DMS153 treated with DMSO at 0.1 percent for 48 hours (cell line): ENCODE measurements at regions not wholly inside any gene's neighbourhood (a gene's known extent, or its start where the extent isn't known, plus 50 kb on each side); places are given as distances from the start of the nearest gene placed in this dataset.
"Not testable (repeated sequence)": the region's sequence is repeated elsewhere in the genome, so short reads cannot be mapped to it uniquely, and the experiment has no call there.

ENCODE experiments used
- DNase-seq: peaks from one replicate; lab custom pipeline; 2025; ENCODE audit not compliant: unreplicated experiment; lab: John Stamatoyannopoulos, UW

DNA sequence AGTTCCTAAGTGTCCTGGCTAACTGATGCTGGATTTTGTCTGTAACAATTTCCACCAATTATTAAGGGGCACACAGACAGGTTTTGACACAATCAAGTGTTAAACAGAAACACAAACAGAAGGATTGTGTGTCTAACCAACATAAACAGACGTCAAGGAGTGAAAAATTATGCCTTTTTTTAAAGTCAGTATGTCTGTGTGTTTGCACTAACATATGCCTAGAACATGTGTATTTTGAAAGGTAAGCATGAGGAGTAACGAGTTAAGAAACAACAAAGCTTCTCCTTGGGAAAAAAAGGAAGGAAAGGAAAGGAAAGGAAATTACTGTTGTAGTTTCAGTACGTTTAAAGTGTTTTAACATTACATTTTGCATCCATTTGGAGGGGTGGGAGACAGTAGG is 466.3 kb upstream of the ID4 start:
- DNase-seq, result no peak

DNA sequence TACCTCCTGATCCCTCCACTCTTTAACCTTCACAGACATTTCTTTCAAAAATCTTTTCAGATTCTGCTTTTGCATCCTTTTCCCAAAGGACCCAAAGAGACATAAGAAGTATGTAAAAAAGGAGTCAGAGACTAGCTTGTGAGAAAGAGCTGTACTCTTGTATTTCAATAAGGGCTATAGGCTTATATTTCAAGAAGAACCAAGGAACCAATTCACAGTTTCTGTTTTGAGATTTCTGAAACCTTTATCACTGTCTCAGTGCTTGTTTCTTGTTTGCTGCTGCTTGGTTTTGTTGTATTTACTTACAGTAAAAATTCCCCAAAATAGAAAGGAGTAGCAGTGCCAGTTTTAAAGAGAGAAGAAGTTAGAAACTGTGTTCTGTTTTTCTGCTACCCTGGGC is 461.6 kb upstream of the ID4 start:
- DNase-seq, result no peak

DNA sequence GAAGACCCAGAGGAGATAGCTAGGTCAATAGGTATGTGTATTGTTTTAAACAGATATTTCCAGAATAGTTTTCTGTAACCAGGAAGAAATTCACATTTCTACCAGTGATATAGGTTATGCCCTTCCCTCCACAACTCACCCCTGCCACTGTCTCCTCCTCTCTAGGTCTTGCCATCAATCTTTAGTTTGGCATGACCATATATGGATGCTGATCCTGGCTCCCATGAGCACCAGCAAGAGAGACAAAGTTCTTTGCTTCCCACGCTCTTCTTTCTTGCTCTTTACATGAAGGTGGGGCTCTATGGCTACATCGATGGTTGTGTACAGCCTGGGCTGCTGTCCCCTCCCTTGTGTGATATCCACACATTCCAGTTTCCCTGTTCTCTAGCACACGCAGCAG is 459.4 kb upstream of the ID4 start:
- DNase-seq, result no peak

DNA sequence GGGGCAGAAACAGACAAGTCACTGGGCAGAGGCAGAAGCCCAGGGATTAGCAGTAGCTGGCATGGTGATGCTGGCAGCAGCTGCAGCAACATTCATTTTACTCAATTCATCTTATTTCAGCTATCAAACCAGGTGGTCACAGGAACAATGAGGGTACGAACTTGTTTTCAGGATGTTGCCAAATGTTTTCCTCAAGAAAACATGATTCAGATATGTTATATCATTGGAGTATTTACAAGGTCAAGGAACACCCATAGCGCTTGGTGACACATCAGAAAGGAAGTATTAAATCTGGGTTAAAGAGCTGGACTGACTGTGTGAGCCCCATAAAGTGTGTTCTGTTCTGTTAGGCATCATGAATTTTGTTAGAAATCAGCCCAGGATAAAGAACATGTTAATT is 456.9 kb upstream of the ID4 start:
- DNase-seq, result no peak

DNA sequence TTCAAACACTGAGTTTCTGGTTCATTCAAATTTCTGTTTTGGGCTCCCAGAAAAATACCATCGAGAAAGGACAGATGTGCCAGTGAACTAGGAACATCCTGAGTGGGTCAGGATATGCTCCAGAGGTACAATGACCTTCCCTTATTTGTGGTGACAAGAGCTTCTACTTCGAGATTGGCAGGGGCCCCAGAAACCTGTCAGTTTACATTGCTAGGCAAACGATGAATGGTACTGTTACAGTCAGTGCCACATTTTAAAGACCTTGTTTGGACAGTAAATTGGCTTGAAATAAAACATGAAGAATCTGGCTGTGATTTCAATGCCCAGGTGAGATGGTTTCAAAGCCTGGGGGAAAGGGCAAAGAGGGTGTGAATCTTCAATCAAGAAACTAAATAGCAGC is 454.5 kb upstream of the ID4 start:
- DNase-seq, result peak; percentile 61

DNA sequence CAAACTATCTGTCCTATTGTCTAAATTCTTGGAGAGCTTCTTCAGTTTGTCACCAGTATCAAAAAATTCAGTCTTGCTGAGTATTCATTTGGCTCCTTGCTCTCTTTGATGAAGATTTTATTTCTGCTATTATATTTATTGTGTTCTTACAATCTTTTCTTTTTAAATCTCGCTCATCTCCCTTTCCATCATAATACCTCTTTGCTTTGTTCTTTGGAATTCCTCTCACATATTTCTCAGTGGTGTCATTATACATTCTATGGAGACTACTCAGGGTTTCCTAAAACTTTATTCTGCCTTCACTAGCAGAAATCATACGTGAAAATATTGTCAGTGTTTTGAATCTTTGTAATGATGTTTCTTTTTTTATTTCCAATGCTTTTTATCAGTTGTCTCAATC is 445.2 kb upstream of the ID4 start:
- no peak for DNase-seq

DNA sequence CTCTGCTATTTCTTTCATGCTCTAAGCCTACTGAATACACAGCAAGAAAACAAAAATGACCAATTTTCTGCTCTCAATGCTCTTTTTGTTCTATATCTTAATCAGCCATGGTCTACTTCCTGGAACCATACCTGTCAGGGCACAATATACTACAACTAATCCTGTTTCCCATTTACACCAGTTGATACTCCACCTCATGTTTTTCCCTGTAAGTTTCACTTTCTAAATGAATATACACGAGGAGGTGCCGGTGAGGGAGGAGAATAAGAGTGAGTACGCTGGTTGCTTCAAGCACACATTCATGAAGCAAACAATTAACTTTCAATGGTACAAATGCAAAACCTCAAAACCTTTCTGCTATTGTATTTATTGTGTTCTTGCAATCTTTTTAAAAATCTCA is 443.1 kb upstream of the ID4 start:
- DNase-seq, result no peak

DNA sequence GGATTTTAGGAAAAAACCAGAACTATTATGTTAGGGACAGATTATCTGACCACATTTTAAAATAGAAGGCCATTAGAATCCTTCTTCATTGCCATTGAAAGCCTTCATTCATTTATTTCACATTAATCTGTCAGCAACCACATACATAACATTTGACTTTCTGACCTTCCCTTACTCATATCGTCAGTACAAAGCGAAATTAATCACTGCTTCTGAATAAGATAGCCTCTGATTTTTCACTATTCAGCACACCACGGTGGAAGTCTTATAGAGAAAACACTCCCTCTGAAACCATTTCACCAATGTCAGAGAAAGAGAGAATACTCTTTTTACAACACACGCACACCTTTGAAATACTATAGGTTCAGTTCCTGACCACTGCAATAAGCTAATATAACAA is 442.5 kb upstream of the ID4 start:
- DNase-seq, result no peak

DNA sequence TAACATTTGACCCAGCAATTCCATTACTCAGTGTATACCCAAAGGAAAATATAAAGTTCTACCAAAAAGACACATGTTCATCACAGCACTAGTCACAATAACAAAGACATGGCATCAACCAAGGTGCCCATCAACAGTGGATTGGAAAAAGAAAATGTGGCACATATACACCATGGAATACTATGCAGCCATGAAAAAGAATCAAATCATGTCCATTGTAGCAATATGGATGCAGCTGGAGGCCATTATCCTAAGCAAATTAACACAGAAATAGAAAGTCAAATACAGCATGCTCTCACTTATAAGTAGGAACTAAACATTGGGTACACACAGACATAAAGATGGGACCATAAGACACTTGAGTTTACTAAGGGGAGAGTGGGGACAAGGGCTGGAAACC is 441.9 kb upstream of the ID4 start:
- no peak for DNase-seq

DNA sequence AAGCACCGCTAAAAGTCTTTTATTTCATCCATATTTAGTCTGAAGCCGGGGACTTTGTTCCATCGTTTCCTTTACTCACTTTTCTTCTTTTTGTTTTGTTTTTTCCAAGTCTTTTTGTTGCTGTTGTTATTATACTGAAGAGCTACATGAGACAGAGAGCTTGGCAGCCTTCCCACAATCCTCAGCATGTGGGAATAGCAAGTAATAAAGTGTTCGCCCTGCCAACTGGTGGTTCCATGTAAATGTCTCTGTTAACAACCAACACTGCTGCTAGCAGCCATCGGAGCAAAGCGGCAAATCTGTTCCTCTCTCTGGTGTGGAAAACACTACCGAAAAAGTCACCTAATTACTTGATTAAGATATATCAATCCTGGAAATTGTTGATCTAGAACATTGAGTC is 437.8 kb upstream of the ID4 start:
- DNase-seq, result no peak

DNA sequence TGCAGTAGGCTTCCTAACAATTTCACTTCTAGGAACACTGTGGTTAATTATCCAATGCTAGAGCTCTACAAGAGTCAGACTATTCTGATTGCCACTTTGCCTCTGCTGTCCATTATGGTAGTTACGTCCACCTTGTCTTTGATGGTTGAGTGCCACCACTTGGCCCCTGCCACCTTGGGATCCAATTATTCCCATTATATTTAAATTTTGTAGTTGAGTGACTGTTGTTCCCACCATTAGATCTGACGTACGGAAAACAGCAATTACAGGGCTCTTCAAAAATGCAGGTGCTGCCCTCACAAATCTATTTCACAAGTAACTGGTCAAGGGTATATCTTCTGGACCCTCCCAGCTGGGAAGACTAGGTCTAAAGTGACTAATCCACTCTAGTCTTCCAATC is 432.3 kb upstream of the ID4 start:
- not testable (repeated sequence) for DNase-seq

DNA sequence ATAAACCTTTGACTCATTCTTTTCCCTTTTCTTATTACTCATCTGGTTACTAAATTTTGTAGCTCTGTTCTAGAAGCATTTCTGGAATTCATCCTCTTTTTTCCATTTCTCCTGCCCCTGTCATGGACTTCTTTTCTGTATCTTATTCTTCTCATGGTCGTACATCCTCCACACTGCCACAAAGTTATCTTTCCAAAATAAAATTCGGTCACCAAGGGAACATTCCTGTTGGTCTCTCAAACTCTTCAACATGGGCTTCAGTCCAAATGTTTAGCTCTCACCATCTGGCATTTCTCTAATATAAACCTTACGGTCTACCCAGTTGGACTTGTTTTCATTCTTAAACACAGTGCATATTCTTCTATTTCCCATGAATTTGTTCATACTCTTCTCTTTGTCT is 428.8 kb upstream of the ID4 start:
- no peak for DNase-seq

DNA sequence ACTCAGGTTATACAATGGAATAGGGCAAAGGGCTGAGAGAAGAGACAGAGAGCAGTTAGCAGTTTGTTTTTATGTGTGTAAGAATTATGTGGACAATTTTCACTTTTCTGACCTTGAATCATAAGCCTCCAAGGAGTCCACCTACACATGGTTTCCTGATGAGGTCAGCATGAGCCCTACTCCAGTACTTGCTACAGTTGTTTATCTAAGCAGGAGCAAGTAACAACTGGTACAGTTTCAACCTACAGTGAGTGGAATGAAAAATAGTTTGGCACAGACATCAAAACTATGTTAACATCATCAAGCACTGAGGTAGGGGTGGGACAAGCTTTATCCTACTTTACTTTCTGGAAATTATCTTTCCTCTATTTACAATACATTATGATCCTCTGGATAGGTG is 426.7 kb upstream of the ID4 start:
- DNase-seq, result no peak

DNA sequence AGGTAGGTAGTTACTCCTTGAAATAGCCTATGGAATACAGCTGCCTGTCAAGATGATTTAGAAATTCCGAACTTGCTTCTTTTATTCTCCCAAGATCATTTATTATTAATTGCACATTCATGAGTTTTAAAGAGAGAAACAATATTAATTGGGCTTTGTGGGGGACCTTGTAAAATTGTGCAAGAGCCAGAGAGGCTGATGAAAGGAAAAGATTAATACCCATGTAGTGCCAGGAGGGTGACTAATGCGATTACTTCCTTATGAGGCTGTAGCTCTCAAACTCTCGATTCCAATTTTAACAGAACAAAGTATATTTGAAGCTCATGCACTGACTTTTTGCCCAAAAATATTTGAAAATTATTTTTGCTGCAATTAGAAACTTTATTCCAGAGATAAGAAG is 423.8 kb upstream of the ID4 start:
- no peak for DNase-seq

DNA sequence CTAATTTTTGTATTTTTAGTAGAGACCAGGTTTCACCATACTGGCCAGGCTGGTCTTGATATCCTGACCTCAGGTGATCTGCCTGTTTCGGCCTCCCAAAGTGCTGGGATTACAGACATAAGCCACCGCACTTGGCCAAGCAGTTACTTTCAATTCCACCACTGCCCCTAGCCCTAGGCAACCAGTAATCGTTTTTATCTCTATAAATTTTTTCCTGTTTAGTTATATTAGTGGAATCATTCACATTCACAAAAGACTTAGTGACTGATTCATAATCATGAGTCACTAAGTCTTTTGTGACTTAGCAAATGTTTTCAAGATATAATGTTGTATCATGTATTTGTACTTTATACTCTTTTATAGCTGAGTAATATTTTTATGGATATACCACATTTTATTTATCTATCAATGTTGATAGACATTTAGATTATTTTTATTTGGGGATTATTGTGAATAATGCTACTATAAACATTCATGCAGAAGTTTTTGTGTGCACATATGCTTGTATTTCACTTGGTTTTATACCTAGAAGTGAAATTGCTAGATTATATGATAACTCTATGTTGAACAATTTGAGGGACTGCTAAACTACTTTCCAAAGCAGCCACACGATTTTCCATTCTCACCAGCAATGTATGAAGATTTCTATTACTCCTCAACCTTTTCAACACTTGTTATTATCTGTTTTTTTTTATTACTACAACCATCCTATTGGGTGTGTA is 421.4 kb upstream of the ID4 start:
- DNase-seq, result no peak

DNA sequence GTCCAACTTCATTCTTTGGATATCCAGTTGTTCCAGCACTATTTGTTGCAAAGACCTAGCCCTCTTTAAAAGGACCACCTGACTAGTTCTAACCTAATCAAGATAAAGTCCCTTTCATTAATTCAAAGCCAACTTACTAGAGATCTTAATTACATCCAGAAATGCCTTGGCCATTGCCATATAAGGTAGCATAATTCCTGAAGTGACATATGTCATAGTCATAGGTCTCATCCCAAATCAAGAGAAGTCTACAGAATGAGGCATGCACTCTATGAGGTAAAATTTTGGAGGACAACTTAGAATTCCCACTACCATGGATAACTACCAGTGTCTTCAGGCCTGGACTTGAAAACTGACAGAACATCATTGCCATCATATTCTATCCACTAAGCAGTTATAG is 420.4 kb upstream of the ID4 start:
- no peak for DNase-seq

DNA sequence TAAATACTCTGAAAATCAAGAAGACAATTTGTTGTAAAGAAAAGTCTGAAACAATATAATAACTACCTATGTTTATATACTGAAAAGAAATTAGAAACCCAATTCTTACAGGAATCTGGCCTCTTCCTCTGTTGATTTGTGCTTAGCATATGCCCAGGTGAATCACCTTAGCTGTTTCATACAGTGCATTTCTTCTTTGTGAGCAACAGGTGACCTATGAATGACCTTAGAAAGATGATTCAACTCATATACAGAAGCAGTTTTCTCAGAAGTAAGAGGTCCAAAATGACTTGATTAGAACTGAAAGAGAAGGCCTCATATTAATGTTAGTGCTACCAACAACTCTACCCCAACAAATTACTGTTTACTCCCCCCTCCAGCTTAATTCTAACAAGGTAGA is 419.5 kb upstream of the ID4 start:
- DNase-seq, result no peak

DNA sequence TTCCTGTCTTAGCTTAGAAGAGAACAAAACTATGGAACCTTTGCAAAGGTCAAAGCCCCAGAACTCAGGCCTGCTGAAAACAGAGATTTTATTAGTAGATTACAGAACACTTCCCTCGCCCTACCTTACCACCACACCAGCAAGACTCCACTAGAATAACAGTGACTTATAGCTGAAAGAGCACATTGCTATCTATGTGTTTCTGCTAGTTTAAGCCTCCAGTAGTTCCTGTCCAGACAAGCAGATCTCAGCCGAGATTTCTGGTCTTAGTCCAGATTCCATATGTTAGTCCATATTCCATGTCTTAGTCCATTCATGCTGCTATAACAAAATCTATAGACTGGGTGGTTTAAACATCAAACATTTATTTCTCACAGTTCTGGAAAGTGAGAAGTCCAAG is 412.3 kb upstream of the ID4 start:
- no peak for DNase-seq

DNA sequence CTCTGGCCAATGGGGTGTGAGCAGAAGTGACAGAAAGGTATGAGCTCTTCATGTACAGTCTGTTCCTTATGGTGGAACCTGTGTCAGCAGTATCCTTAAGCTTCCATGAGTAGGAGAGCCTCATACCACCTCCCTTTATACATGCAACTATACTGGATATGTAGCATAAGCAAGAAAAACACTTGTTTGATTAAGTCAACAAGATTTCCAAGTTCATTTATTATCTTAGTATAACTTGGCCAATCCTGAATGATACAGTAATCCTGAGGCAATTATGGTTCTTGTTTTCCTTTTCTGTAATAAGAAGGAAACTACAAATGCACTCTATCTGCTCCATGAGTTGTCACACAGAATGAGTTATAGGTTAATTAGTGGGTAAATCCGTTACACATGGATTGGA is 409.6 kb upstream of the ID4 start:
- no peak for DNase-seq

DNA sequence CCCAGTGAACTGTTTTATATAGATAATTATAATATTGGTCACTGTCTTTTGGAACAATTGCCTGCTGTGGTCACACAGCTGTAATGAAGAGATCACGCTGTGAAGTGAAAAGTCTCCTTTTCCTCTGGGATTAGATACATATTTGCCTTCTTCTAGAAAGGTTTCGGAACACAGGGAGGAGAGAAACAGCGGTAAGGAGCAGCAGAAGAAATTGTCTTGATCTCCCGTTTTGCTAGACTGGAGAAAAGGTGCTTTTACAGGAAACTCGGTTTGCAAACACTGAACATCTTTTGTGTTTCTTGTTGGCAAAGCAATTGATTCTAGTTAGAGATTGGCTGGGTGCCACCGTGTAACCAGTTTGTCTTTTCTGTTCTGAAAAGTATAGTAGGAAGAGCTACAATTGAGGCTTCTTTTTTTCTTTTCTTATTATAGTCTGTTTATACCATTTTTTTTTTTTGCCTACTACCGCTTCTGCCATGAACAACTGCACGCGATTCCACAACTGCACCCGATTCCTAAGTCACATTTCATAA is 404.1 kb upstream of the ID4 start:
- DNase-seq, result peak; percentile 32

DNA sequence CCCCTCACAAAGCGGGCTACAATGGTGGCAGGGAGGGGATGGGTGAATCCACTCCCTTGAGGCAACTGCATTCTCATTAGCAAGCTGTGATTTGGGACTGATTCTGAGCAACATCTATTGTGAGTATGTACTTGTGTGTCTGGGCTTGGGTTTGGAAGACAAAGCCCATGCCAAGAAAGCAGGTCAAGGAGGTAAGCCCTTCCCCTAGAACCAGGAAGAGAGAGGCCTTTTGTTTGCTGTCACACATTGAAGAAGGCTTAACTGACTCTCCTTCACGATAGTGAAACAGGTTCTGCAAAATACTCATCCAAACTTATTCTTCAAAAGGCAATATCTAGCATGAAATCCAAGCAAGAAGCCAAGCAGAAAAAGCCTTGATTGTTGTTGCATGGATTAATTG is 403.1 kb upstream of the ID4 start:
- DNase-seq, result no peak

DNA sequence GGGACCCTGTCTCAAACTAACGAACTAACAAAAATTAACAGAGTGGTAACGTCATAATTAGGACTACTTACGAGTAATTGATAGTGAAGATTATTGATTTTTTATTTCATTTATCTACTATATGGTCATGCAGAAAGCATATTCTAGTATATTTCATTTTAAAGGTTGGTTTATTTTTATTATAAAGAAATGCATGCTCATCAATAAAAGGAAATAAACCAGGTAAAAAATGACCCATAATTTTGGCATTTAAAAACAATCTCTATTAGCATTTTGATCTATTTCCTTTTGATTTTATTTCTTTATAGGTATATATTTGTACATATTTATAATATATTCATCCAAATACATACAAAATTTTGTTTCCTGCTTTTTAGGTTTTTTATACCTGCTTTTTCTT is 401.4 kb upstream of the ID4 start:
- DNase-seq, result no peak

DNA sequence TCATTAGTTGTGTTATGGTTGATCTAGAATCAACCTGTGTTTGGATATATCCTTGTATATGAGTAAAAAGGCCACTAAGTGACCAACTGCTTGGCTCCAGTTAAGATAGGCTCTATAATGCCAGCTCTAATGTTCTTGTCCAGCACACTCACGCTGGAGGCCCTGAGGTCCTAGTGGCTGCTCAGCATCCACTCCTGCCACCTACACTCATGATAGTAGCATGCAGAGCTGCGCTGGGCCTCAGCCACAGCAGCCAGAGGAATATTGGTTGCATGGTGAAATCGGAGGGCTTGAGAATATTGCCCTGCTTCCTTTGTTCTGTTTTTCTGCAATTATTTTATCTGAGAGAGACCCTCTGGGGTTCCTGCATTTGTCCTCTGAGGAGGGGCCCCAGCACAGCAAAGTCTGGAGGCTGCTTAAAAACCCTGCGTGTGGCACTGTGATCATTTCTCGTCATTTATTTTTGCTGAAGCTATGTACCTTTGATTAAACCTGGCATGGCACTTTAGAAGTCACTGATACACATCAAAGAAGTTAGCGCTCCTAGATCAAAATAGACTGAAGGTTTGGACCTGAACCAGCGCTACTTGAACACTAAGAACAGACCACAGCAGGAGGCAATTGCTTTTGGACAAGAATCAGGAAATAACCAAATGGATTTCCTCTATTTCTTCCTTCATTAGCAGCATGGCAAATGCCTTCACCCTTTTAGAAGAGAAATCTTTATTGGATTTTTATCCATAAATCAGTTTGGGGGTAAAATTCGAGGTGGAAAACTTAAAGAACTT is 398.4 kb upstream of the ID4 start:
- no peak for DNase-seq
